ENCODE measurements at regions not wholly inside any gene's neighbourhood (a gene's known extent, or its start where the extent isn't known, plus 50 kb on each side); places are given as distances from the start of the nearest gene placed in this dataset.

DNA sequence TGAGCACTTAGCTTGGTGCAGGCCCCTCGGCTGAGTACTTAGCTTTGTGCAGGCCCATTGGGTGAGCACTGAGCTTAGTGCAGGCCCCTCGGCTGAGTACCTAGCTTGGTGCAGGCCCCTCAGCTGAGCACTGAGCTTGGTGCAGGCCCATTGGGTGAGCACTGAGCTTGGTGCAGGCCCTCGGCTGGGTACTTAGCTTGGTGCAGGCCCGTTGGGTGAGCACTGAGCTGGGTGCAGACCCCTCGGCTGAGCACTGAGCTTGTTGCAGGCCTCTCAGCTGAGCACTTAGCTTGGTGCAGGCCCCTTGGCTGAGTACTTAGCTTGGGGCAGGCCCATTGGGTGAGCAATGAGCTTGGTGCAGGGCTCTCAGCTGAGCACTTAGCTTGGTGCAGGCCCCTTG, 387.1 kb downstream of the THBS2 start:
- H3K79me2 ChIP-seq (ENCODE audit: low read length), result no peaks in the 10 kb centered on the region
- H3K9me2 ChIP-seq (replicated peaks; ENCODE audit: insufficient read depth, low read length), result no peaks in the 10 kb centered on the region
- DNase-seq, result no peak
- no peaks in the 10 kb centered on the region for H3K27me3 ChIP-seq (replicated peaks; ENCODE audit: insufficient read depth, low read length)
- H3K36me3 ChIP-seq (replicated peaks; ENCODE audit: insufficient read depth, low read length), result no peaks in the 10 kb centered on the region
- no peak overlapping the region for H3K9ac ChIP-seq (ENCODE audit: low read length)
- no peaks in the 10 kb centered on the region for H3K4me1 ChIP-seq (ENCODE audit: low read length)
- no peak overlapping the region for H3K4me3 ChIP-seq (ENCODE audit: low read length)
- no peaks in the 10 kb centered on the region for H3K9me3 ChIP-seq (replicated peaks; ENCODE audit: insufficient read depth, low read length)
- no peaks in the 10 kb centered on the region for H4K20me1 ChIP-seq (ENCODE audit: insufficient read depth, low read length)
- TF ChIP-seq CTCF (IDR thresholded peaks at IDR 0.05; ENCODE audit: low read length), result no peak
- TF ChIP-seq EZH2 (optimal IDR thresholded peaks at IDR 0.05; ENCODE audit: low read depth, low read length), result no peak
- no peak for TF ChIP-seq EZH2phosphoT487 (IDR thresholded peaks at IDR 0.05; ENCODE audit: low read length)
- no peak overlapping the region for H3K27ac ChIP-seq (ENCODE audit: low read length)
- no peaks in the 10 kb centered on the region for H3F3A ChIP-seq (ENCODE audit: insufficient read depth, low read length)
- H2AFZ ChIP-seq (ENCODE audit: low read length), result no peak overlapping the region
- no peak overlapping the region for H3K4me2 ChIP-seq (ENCODE audit: low read depth, low read length)

DNA sequence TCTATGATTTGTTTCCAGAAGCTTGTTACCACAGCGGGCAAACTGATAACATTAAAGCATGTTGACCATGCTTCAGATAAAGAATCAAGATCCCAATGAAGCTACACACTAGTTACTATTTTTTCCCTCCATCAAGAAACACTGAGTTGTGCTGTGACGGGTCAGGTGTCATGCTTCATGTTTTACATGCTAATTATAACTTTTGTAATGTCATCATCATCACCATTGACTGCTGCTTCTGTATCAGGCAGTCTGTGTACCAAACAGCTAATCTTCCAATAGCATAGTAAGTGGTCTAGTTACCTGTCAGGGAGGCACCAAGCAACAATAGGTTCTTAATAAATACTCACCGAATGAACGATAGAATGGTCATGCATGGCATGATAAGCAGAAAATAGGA, 388.1 kb downstream of the THBS2 start:
- Histone ChIP-seq H3K27me3 (replicated peaks; ENCODE audit: insufficient read depth, low read length) (no peaks in the 10 kb centered on the region), H3K4me1 (ENCODE audit: low read length) (no peaks in the 10 kb centered on the region), H2AFZ (ENCODE audit: low read length) (no peak overlapping the region), H4K20me1 (ENCODE audit: insufficient read depth, low read length) (no peaks in the 10 kb centered on the region), H3K9me3 (replicated peaks; ENCODE audit: insufficient read depth, low read length) (no peaks in the 10 kb centered on the region), H3K9ac (ENCODE audit: low read length) (no peak overlapping the region), H3K36me3 (replicated peaks; ENCODE audit: insufficient read depth, low read length) (no peaks in the 10 kb centered on the region), H3K4me2 (ENCODE audit: low read depth, low read length) (no peak overlapping the region), H3K9me2 (replicated peaks; ENCODE audit: insufficient read depth, low read length) (no peaks in the 10 kb centered on the region), H3K27ac (ENCODE audit: low read length) (no peak overlapping the region), H3K79me2 (ENCODE audit: low read length) (no peaks in the 10 kb centered on the region), H3F3A (ENCODE audit: insufficient read depth, low read length) (no peaks in the 10 kb centered on the region), H3K4me3 (ENCODE audit: low read length) (no peak overlapping the region)
- no peak for DNase-seq
- TF ChIP-seq EZH2 (optimal IDR thresholded peaks at IDR 0.05; ENCODE audit: low read depth, low read length) (no peak), CTCF (IDR thresholded peaks at IDR 0.05; ENCODE audit: low read length) (no peak), EZH2phosphoT487 (IDR thresholded peaks at IDR 0.05; ENCODE audit: low read length) (no peak)

GRCh38 chr6:168864541-168865460, 388.8 kb downstream of the THBS2 start:
- Histone ChIP-seq H3K79me2 (ENCODE audit: low read length) (no peaks in the 10 kb centered on the region), H3K4me2 (ENCODE audit: low read depth, low read length) (no peak overlapping the region), H3K36me3 (replicated peaks; ENCODE audit: insufficient read depth, low read length) (no peaks in the 10 kb centered on the region), H2AFZ (ENCODE audit: low read length) (no peak overlapping the region), H3K27me3 (replicated peaks; ENCODE audit: insufficient read depth, low read length) (no peaks in the 10 kb centered on the region), H3K9me2 (replicated peaks; ENCODE audit: insufficient read depth, low read length) (no peaks in the 10 kb centered on the region), H3F3A (ENCODE audit: insufficient read depth, low read length) (no peaks in the 10 kb centered on the region), H4K20me1 (ENCODE audit: insufficient read depth, low read length) (no peaks in the 10 kb centered on the region), H3K9me3 (replicated peaks; ENCODE audit: insufficient read depth, low read length) (no peaks in the 10 kb centered on the region), H3K4me1 (ENCODE audit: low read length) (no peaks in the 10 kb centered on the region), H3K27ac (ENCODE audit: low read length) (no peak overlapping the region), H3K9ac (ENCODE audit: low read length) (no peak overlapping the region), H3K4me3 (ENCODE audit: low read length) (no peak overlapping the region)
- DNase-seq, result no peak
- TF ChIP-seq CTCF (IDR thresholded peaks at IDR 0.05; ENCODE audit: low read length), result no peak
- no peak for TF ChIP-seq EZH2phosphoT487 (IDR thresholded peaks at IDR 0.05; ENCODE audit: low read length)
- no peak for TF ChIP-seq EZH2 (optimal IDR thresholded peaks at IDR 0.05; ENCODE audit: low read depth, low read length)
